Hematopoietic multipotent progenitor cell treated with erythropoietin and hydrocortisone succinate and interleukin-3 and kit ligand, for 4 days (in vitro differentiated cells): ENCODE measurements at regions not wholly inside any gene's neighbourhood (a gene's known extent, or its start where the extent isn't known, plus 50 kb on each side); places are given as distances from the start of the nearest gene placed in this dataset.
"Not testable (repeated sequence)": the region's sequence is repeated elsewhere in the genome, so short reads cannot be mapped to it uniquely, and the experiment has no call there.

ENCODE experiments used
- DNase-seq: peaks from one replicate; pipeline ENCODE4 v3.0.0-alpha.2; 2015

DNA sequence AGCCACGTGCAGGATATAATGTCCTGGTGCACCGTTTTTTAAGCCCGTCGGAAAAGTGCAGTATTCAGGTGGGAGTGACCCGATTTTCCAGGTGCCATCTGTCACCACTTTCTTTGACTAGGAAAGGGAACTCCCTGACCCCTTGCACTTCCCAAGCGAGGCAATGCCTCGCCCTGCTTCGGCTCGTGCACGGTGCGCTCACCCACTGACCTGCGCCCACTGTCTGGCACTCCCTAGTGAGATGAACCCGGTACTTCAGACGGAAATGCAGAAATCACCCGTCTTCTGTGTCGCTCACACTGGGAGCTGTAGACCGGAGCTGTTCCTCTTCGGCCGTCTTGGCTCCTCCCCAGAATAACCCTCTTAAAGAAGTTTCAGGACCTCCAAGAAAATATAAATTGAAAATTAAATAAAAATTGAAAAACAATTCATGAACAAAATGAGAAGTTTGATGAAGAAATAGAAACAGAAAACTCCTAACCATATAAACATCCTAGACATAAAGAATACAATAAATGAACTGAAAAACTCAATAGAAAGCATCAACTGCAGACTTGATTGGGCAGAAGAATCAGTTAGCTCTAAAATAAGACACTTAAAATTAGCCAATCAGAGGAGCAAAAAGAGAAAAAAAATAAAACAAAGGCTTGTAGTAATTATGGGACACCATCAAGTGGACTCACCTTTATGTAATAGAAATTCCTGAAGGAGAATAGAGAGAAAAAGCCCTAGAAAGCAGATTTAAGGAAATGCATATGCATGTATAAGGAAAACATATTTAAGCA lies 249.3 kb upstream of the GOT2 start:
- not testable (repeated sequence) for DNase-seq

DNA sequence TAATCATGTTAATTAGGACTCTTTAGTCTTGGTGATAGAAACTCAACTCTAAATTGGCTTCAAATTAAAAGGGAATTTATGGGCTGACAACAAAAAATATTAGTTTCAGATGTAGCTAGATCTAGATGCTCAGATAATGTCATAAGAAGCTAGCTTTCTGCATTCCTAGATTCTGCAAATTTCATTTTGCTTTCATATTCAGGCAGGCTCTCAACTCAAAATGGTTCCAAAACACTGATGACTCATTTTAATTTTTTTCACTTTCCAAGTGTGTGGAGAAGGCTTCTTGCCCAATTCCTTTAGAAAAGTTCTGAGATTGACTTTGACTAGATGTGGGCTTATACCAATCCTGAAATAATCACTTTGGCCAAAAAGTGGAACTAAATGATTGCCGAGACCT lies 236.7 kb upstream of the GOT2 start:
- DNase-seq = no peak

DNA sequence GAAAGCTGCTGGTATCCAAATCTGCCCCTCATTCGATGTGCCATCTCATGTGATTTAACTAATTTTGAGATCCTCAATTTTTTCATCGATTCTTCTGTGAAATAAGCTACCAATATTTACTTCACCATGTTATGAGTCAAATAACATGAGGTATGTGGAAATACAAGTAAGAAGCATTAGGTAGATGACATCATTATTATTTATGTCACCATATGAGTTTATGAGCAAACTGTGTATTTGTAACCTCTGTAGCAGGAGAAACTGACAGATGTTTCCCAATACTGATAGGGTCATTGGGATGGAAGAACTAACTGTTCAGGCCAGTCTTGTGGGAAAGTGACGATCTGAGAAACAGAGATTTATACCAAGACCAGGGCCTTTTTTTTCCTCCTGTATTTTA lies 229.4 kb upstream of the GOT2 start:
- DNase-seq = no peak

DNA sequence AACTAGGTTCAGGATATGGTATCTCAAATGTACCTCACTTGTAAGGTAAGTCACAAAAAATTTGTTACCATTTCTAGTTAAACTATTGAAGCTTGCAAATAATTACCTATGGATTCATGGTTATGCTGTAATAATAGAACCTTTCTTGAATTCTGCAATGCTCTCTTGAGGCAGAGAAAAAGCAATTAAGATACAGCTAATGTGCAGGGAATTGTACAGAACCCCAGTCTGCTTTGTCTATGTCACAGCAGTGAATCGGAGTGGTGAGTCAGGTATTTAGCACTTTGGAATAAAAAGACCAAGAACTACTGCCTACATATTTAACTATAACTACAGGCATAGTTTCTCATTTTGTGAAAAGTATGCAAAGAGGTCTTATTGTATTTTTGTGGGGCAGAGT lies 228.7 kb upstream of the GOT2 start:
- DNase-seq = no peak

DNA sequence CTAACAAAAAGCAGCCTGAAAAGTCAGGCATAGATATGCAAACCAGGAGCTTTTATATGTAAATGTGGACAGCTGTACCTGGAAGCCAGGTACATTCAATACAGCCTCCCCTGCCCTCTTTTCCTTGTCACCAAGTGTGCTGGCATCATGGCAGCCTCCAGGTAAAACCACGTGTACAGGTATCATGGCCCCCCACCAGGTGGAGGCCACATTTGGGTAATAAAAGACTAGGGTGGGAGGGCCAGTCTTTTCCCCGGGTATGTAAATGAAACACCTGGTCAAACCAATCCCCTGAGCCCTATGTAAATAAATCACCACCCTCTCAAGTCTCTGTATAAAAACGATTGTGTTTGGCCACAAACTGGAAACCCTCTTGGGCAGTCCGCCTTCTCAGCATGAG lies 226.4 kb upstream of the GOT2 start:
- DNase-seq = no peak

DNA sequence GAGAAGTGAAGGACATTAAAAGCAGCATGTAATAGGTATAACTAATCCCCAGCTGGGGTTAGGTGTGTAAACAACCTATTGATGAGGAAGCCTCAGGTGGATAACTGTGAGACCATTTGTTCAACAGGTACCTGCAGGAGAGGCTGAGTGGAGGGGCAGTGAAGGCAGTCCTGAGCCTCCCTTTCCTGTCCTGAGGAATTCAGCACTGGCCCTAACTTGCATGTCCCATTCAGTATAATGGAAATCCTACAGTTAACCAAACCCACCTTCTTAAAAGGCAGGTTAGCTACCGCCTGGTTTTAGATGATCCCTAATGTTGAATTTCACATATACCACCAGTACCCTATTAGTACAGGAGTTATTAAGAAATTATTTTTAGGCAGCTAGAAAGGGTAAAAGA lies 225.9 kb upstream of the GOT2 start:
- DNase-seq = no peak

DNA sequence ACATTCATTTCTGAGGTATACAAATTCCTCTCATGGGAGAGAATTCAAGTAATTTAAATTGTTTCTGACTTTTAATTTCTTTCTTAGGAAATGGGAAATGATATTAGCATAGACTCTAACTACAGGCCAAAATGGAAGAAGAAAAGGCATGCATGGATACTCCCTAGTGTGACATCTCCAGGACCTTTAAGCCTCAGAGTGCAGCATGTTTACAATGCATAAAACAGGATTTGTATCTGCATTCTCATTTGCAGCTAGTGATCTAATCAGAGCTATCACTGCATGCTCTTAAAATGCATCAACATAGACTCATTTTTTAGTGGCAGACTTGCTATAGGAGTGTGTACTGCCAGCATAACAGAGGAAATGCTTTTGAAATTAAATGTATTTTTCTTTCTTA lies 224.6 kb upstream of the GOT2 start:
- no peak for DNase-seq

DNA sequence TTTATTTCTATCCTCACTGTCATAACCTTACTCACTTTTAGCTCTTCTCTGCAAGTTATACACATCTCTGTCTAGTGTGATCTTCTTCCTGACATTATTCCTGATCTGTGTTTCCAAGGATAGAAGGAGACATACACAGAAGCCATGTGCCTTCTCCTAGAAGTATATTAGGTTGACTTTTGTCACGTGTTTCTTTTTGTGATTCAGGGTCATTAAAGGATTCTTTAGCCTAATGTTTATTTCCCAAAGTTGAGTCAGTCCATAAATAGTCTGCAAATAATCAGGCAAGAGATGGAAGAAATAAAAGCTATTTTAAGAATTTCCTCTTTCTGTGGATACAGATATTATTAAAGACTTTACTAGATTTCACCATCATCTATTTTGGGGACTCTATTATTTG lies 214.1 kb upstream of the GOT2 start:
- DNase-seq = no peak

DNA sequence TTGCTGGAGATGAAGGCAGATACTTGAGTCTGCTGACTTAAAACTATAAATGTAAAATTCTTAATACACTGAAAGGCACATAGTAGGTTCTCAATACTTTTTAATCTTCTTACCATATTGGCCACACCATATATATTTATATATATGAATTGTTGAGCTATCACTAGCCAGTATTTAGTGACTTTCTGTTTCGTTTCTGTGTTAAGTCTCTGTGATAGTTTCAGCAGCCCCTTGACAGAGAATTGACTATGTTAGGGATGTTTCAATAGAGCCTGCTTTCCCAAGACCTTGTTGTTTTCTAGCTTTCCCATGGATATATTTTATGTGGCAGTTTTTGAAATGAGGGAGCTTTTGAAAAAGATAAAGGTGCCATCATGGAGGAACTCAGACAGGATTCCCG lies 206.5 kb upstream of the GOT2 start:
- DNase-seq = no peak

DNA sequence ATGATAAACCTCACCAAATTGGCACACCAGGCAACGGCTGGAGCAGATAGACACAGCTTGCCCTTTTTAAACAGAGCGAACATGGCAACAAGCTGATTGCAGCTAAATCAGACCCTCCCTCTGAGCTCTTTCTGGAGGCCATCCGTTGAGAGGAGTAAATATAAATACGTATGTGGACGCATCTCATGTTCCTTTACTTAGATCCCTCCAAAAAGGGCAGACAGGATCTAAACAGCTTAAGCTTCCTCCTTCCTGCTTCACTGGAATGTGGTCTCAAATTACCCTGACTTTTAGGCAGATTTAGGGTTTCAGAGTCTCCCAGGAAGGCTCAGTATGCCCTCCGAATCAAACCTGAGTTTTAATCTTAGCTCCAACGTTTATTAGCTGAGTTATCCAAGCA lies 204.7 kb upstream of the GOT2 start:
- no peak for DNase-seq

DNA sequence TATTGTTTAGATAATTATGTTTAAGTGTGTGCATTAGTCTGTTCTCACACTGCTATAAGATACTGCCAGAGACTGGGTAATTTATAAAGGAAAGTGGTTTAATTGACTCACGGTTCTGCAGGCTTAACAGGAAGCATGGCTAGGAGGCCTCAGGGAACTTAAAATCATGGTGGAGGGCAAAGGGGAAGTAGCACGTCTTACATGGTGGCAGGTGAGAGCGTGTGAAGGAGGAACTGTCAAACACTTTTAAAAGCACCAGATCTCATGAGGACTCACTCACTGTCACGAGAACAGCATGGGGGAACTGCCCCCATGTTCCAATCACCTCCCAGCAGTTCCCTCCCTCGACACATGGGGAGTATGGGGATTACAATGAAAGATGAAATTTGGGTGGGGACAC lies 203.5 kb upstream of the GOT2 start:
- DNase-seq = peak; percentile 43

DNA sequence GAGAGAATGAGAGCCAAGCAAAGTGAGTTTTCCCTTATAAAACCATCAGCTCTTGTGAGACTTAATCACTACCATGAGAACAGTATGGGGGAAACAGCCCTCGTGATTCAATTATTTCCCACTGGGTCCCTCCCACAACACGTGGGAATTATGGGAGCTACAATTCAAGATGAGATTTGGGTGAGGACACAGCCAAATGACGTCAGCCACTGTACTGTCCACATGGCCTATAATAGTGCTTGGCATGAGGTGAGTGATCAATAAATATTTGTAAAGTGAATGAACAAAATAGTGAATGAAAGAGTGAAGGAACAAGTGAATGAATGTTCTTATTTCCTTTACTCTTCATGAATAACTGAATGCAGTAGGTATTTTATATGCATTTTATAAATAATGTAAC lies 199.1 kb upstream of the GOT2 start:
- no peak for DNase-seq

DNA sequence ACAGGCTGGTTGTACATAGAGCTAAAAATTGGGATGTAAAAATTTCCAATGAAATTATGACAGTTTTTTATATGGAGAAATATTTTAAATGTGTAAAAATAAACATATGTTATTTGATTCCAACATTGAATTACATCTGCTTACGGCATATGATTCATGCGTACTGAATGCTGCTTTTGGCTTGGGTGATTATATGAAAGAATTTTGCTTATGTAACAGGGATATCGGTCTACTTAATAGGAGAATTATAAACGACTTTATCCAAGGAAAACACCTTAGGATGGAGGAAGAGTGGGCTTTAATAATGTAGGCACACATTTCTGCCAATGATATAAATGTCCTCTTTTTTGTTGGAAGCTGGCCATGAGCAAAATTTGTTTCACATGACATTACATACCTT lies 197.3 kb upstream of the GOT2 start:
- DNase-seq = no peak

DNA sequence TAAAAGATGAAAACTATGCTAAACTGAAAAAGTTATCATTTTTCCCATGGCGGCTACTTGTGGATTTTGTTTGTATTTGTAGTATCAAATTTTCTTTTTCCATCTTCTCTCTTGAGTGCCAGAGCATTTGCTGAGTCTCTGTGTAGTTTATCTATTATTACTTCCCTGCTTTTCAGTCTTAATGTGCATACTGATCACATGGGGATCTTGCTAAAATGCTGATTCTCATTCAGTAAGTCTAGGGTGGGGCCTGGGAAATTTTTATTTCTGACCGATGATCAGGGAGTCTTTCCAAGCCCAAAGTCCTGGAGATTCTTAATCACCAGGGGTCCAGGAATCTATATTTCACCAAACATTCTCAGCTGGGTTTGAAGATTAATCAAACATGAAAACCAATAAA lies 189.0 kb upstream of the GOT2 start:
- DNase-seq = no peak

DNA sequence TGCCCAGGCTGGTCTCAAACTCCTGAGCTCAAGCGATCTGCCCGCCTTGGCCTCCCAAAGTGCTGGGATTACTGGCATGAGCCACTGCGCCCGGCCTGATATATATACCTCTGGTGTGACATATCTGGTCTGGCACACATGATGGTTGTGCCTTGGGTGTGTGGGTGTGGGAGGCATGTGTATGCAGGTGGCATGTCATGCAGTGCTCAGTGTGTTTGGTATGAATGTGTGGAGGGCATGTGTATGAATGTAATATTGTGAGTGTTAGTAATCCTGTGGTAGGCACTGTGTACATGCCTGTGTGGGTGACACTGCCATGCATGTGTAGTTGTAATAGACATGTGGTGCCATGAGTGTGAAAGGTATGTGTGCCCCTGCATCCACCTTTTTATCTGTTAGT lies 179.3 kb upstream of the GOT2 start:
- DNase-seq = no peak

DNA sequence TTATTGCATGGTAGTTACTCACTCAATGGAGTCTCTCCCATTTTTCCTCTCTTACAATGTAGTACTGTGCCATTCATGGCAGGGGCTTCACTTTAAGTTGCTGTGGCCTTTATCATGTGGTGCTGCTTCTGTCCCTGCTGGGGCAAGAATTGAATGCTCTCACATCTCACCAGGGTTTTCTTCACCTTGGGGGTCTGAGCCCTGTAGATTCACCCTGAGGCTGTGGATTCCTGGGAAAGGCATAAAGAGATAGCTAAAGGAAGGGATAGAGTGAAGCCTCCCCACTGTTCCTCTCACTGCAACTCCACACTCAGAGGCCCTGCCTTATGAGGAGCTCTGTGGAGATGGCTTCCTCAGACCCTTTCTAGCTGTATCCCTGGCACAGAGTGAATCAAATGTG lies 178.5 kb upstream of the GOT2 start:
- DNase-seq = no peak

DNA sequence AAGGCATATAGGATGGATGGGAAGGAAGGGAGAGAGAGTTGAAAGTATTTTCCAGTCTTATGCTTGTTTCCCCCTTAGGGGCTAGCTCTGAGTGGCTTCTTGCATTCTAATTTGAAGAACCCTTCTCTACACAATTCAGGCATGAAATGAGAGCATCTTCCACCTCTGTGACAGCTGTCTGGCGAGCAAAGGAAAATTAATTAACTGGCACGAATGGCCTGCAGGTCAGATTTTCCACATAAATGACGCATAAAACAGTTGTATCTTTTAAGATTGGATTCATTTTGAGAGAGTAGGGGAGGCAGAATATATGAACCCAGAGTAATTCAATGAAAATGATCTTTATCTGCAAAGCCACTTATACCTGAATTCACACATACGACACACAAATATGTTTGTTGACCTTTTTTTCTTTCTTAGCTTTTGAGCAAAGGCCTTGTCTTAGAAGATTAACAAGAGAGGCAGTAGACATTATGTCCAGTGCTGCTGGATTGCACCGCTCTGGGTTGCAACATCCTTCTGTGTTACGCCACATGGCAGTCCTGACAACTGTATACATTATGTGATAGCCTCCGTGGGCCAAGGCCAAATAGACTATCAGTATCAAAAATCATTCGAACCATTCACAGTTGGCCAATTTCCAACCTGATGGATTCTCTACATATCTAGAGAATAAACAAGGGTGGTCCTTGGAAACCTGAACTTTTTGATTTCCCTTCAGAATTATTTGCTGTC lies 173.0 kb upstream of the GOT2 start:
- no peak for DNase-seq

DNA sequence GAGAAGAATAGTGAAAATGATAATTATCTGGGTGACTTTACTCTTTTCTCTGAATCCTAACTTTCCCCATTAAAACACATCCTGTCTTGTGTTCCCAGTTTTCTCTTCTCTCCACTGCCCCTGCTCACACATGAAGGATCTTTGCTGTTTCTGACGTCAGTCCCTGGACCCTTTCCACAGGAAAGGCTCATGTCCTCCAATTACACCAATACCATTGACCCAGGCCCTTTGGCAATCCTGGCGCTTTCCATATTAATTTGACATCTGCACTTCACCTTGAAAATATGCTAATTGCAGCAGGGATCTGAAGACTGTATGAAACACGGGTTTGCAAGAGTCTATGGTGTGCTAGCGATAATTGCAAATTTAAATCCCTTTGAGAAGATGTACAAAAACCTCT lies 170.2 kb upstream of the GOT2 start:
- no peak for DNase-seq

DNA sequence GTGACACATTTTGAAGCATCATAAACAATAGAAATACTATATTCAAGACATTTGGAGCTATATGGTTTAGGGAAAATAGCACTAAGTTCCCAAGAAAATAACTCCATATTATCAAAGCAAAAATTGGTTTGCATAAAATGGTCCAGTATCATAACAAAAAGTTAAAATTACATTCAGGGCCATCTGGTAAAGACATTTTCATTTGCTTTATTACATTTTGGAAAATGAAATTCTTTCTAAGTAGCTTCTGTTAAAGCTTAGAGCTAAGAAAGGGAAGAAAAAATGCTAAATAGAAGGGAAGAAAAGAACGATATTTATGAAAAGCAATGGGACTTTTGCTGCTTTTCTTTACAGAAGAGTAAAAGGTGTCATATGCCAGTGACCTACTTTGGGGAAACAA lies 155.4 kb upstream of the GOT2 start:
- no peak for DNase-seq

DNA sequence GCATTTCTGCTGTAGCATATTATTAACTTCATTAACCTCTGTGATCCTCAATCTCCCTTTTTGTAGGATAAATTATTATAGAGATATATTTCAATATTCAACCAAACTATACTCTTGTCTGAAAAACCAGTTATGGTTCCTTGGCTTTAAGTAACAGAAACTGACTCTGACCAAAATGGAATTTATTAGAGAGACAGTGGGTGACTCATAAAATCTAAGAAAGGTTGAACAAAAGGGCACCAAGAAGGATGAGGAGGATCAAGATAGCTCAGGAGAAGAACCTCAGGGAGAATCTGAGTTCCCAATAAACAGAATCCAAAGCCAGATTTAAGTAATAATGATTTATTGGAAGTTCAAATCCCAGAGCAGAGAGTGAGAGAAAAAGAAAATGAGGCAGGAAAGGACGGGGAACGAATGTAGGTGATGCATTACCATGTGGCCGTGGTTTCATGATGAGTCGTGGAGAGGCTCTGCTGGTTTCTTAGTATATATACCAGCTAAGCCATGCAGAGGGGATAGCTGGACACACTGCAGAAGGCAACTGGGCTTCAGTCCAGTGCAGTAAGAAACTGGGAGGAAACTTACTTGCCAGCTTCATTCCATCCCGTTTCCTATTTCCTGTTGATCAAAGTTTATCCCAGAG lies 151.5 kb upstream of the GOT2 start:
- no peak for DNase-seq

DNA sequence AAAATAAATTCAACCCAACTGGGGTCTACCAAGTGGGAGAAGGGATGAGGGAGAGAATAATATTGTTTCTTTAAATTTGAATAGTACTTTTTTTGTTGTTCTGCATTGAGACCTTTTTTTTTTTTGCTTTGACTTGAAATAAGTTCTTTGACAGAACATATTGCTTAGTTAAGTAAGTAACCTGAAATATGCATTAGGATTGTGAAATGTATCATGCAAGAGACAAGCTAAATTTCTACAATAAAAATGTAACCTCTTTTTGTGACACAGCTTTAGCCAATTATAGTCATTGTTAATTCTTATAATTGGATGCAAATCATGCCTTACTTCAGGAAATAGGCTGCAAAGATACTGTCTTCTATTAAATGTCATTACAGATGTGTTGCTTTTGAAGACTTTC lies 150.0 kb upstream of the GOT2 start:
- DNase-seq = no peak

DNA sequence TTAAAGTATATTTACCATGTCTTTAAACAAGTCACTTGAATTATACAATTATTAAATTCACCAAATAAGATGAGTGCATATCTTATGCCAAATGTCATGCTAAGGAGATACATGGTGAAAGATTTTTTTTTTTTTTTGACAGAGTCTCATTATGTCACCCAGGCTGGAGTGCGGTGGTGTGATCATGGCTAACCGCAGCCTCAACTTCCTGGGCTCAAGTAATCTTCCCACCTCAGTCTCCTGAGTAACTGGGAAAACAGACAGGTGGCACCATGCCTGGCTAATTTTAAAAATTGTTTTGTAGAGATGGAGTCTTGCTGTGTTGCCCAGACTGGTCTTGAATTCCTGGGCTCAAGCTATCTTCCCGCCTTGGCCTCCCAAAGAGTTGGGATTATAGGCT lies 149.0 kb upstream of the GOT2 start:
- no peak for DNase-seq

DNA sequence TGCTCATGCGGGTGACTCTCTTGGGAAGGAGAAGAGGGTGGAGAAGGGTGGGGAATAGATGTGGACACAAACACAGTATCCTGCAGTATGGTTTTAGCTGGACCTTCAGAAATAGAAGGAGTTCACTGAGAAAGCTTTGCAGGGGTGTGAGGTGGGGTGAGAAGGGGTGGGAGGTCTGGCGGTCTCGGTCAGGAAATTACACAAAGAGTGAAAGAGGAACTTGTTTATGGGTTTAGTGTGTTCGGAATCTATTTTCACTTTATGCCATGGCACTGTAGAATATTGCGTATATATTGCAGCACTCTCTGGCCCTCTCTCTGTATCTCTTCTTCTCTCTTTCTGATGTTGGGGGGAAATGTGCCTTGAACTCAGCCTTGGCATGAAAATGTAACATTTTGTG lies 148.2 kb upstream of the GOT2 start:
- peak; percentile 88 for DNase-seq

DNA sequence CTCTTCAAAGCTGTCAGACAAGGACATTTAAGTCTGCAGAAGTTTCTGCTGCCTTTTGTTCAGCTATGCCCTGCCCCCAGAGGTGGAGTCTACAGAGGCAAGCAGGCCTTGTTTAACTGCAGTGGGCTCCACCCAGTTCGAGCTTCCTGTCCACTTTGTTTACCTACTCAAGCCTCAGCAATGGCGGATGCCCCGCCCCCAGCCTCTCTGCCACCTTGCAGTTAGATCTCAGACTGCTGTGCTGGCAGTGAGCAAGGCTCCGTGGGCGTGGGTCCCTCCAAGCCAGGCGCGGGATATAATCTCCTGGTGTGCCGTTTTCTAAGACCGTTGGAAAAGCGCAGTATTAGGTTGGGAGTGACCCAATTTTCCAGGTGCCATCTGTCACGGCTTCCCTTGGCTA lies 144.5 kb upstream of the GOT2 start:
- DNase-seq = not testable (repeated sequence)
